ENCODE measurements at regions not wholly inside any gene's neighbourhood (a gene's known extent, or its start where the extent isn't known, plus 50 kb on each side); places are given as distances from the start of the nearest gene placed in this dataset.

DNA sequence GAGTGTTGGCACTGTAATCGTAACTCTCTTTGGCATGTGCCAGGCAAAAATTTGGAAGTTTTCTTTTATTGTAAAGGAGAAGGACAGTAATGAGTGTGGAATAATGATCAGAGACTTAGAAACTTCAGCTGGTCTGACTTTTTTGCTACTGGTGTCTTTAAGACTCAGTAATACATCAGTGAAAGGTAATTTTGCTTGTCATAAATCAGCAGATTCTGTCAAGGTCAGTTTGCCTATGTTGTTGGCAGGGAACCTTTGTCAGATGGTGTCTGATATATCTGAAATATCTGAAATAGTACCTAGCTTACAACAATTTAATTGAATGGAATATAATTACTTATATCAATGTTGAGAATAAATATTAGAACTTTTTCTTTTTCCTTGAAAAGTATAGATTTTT is 516.9 kb downstream of the LRFN5 start:
- DNase-seq (ENCODE audit: low read depth), result no peak

DNA sequence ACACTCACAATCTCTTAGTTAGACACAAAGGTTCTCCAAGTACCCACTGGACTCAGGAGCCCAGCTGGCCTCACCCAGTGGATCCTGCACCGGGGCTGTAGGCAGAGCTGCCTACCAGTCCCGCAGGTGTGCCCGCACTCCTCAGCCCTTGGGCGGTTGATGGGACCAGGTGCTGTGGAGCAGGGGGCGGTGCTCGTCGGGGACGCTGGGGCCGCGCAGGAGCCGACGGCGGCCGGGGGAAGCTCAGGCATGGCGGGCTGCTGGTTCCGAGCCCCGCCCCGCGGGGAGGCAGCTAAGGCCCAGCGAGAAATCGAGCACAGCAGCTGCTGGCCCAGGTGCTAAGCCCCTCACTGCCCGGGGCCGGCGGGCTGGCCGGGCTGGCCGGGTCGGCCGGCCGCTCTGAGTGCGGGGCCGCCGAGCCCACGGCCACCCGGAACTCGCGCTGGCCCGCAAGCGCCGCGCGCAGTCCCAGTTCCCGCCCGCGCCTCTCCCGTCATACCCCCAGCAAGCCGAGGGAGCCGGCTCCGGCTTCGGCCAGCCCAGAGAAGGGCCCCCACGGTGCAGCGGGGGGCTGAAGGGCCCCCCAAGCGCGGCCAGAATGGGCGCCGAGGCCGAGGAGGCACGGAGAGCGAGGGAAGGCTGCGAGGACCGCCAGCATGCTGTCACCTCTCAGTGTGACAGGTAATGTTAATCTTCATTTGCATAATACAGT is 506.8 kb downstream of the LRFN5 start:
- DNase-seq (ENCODE audit: low read depth), result no peak

- peak; percentile 9 for DNase-seq (ENCODE audit: low read depth)
These were observed 505.4 kb downstream of the LRFN5 start for GRCh38 chr14:42112108-42112507.

DNA sequence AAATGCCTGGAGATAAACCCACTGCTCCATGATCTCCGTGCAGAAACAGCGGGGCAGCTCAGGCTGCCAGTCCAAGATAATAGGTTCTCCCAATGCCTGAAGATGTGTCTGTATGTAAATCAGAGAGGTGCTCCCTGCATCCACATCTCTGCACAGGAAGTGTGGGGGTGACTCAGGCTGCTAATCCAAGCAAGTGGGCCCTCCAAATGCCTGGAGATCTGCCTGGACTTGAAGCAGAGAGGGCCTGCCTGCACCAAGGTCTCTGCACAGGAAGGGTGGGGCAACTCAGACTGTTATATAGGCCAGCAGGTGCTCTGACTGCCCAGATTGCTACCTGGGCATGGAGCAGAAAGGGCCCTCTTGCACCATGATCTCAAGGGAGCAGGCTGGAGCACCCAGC is 504.7 kb downstream of the LRFN5 start:
- no peak for DNase-seq (ENCODE audit: low read depth)

DNA sequence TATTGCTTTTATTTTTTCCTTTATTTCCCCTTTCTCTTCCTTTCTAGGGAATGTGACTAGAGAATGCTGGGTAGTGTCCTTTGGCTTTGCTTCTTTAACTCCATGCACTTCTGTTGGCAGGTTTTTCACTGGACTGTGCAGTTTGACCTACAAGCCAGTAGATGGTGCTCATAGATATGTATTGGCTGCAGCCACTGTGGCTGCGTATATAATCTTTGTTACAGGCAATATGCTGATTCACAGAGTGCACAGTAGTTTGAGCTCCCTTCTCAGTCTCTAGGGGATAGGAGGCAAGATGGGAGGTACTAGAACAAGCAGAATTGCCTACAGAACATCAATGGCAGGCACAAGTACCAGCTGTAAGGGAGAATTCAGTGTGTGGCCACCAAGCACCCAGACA is 503.5 kb downstream of the LRFN5 start:
- DNase-seq (ENCODE audit: low read depth), result peak; percentile 33

DNA sequence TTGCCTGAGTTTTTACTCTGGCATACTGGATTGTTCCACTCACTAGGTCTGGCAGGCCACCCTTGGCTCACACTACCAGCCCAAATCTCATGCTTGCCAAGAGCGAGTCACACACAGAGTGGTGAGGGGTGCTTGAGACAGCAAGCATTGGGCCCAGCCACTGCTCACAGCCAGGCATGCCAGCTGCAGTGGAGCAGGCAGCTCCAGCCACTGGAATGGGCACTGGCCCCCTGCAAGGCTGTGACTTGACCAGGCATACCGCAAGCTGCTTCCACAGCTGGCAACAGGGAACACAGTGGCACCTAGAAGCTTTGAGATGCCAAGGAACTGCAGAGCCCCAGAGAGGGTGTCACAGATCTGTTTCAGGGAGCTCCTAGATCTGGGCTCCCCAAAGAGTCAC is 488.5 kb downstream of the LRFN5 start:
- no peak for DNase-seq (ENCODE audit: low read depth)

GRCh38 chr14:42090122-42090521 is 483.4 kb downstream of the LRFN5 start:
- no peak for DNase-seq (ENCODE audit: low read depth)

DNA sequence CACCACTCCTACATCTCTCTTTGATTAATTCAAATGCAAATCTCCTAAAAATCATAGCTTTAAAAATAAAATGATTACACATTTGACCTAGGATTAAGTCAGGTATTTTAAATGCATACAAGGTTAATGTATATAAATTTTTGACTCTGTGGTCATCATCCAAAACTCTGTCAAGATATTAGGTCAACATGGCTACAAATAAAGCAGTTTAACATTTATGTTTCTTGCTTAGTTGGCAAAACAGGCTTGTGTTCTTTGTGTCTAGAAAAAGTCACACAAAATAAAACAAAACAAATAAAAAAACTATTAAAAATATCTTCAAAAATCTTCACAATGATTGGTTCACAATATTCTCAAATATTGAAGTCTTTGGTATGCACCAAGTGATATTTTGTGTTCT is 473.2 kb downstream of the LRFN5 start:
- no peak for DNase-seq (ENCODE audit: low read depth)

- no peak for DNase-seq (ENCODE audit: low read depth)
These were observed 471.7 kb downstream of the LRFN5 start for GRCh38 chr14:42078345-42078744.

- no peak for DNase-seq (ENCODE audit: low read depth)
These were observed 463.4 kb downstream of the LRFN5 start for GRCh38 chr14:42070031-42070430.

- DNase-seq (ENCODE audit: low read depth), result peak; percentile 1
These were observed 450.4 kb downstream of the LRFN5 start for GRCh38 chr14:42057111-42057510.

- DNase-seq (ENCODE audit: low read depth), result peak; percentile 1
These were observed 440.9 kb downstream of the LRFN5 start for GRCh38 chr14:42047421-42048055.

GRCh38 chr14:42045383-42045782 is 438.7 kb downstream of the LRFN5 start:
- no peak for DNase-seq (ENCODE audit: low read depth)

- no peak for DNase-seq (ENCODE audit: low read depth)
These were observed 421.9 kb downstream of the LRFN5 start for GRCh38 chr14:42028607-42029006.

DNA sequence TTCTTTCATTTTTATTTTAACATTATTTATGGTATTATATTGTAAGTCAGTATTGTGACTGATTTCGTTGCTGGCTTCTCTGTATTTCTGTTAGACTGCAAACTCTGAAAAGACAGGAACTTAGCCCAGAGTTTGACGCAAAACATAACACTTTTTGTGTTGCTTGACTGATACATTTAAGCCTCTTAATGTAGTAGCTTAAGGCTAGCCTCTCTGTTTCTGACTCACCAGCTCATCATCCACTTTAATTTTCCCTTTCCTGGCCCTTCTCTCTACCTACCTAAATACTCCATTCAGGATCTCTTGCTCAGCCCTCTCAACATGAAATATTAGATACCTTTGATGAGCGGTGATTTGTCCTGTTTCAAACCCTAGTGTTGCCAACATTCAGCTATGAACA is 420.6 kb downstream of the LRFN5 start:
- no peak for DNase-seq (ENCODE audit: low read depth)

DNA sequence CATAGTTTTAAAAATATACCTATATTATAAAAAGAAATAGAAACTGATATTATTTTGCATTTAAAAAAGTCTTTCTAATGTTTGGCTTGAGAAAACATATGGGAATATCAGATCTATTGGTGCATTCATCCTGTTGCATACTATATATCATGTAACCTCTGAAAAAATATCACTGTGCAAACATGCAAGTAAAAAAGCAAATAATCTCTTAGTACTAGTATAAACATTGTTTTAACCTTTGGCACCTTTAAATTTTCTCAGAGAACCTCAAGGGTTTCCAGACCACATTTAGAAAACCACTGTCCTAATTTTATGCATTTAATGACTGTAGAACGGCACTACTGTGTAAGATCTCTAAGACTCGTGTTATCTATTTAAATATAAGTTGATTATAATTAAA is 416.8 kb downstream of the LRFN5 start:
- DNase-seq (ENCODE audit: low read depth), result no peak

DNA sequence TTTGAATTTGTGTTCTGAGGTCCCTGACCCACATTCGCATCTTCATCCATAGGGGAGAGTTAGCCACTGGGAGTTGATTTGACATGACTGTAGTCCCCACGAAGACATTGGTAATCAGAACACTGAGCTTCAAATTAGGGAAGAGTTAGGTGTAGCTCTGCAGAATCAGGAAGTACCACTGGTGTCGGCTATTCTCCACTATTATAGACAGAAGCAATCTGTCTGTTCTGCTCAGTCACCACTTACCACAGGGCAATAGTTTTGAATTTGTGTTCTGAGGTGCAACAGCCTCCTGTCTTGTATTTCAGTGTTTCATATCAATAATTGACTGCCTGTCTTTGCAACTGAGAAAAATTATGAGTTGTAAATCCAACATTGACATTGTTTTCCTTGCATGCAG is 407.6 kb downstream of the LRFN5 start:
- DNase-seq (ENCODE audit: low read depth), result no peak

- DNase-seq (ENCODE audit: low read depth), result no peak
These were observed 406.9 kb downstream of the LRFN5 start for GRCh38 chr14:42013559-42013958.

- no peak for DNase-seq (ENCODE audit: low read depth)
These were observed 406.5 kb downstream of the LRFN5 start for GRCh38 chr14:42013153-42013552.

DNA sequence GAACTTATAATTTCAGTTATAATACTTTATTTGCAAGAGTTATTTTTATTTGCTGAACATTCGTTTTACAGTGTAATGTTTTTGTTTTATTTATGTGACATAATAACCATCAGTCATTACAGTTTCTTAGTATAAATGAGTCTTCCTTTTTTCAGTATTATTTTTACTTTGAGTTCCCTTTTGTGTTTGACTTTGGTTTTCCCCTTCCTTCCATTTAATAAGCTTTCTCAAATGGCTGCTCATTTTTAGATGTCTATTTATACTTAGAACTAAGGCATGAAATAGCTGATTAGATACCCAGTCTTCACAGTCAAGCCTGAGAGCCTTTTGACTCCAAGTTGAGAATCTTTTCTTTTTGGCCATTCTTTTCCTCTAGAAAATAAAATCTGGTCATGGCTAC is 404.5 kb downstream of the LRFN5 start:
- DNase-seq (ENCODE audit: low read depth), result no peak

GRCh38 chr14:42004321-42004720 is 397.6 kb downstream of the LRFN5 start:
- DNase-seq (ENCODE audit: low read depth), result no peak

DNA sequence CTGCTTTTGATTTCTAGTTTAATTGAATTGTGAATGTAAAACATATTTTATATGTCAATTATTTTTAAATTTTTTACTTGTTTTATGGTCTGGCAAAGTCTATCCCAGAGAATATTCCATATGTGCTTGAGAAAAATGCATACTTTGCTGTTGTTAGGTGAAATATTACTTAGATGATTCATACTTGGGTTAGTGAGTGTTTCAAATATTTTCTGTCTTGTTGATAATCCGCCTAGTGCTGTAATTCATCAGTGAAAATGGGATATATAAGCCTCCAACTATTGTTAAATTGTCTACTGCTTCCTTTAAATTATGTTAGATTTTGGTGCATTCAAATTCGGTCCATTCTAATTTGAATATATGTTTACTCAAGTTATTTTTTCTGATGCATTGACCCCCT is 395.5 kb downstream of the LRFN5 start:
- peak; percentile 21 for DNase-seq (ENCODE audit: low read depth)

DNA sequence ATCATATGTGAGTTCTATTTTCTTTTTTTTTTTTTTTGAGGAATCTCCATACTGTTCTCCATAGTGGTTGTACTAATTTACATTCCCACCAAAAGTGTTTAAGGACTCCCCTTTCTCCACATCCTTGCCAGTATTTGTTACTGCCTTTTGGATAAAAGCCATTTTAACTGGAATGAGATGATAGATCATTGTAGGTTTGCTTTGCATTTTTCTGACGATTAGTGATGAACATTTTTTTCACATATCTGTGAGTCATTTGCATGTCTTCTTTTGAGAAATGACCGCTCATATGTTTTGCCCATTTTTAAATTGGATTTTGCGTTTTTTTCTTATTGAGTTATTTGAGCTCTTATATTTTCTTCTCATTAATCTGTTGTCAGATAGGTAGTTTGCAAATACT is 394.8 kb downstream of the LRFN5 start:
- peak; percentile 16 for DNase-seq (ENCODE audit: low read depth)

DNA sequence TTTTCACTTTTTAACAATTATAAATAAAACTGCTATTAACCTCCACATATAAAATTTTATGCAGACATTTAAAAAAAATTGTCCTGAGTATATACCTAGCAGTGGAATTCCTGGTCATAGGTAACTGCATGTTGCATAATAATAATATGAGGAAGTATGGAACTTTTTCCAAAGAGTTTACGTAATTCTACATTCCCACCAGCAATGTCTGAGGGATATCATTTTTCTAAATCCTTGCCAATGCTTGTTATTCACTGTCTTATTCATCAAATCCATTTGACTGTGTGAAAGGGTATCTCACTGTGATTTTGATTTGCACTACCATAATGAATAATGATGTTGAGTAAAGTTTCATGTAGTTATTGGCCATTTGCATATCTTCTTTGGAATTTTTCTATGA is 393.8 kb downstream of the LRFN5 start:
- DNase-seq (ENCODE audit: low read depth), result no peak

All from iris pigment epithelial cell (primary cell).